Spleen (tissue), 11 donors: ENCODE measurements at regions not wholly inside any gene's neighbourhood (a gene's known extent, or its start where the extent isn't known, plus 50 kb on each side); places are given as distances from the start of the nearest gene placed in this dataset.
"Not testable (repeated sequence)": the region's sequence is repeated elsewhere in the genome, so short reads cannot be mapped to it uniquely, and the experiment has no call there.

Experiments used
- DNase-seq: peaks from one replicate; pipeline ENCODE4 v3.0.0-alpha.2; 2020
- H3K27ac ChIP-seq, 8 donors: fragments of 200-600 bp; sonication (generic) in 7 of 8; 1 replicate in 4 of 8; 2 replicates in 4 of 8; pipeline versions ENCODE4 v1.5.0 to v1.8.0; 2016 to 2021; ENCODE audit warnings: inconsistent platforms in 4 of 8, mild to moderate bottlenecking in 4 of 8, moderate library complexity in 1 of 8
- H3K27me3 ChIP-seq, 7 donors: fragments of 200-600 bp; sonication (generic) in 6 of 7; replicated peaks in 1 of 7; 1 replicate in 4 of 7; 2 replicates in 3 of 7; pipeline versions ENCODE4 v1.5.0 to v1.8.0; 2016 to 2021; ENCODE audit warnings: inconsistent platforms in 3 of 7, mild to moderate bottlenecking in 1 of 7
- H3K36me3 ChIP-seq, 6 donors: fragments of 200-600 bp; sonication (generic) in 5 of 6; 1 replicate in 4 of 6; 2 replicates in 2 of 6; pipeline versions ENCODE4 v1.5.0 to v1.8.0; 2016 to 2021; ENCODE audit warnings: inconsistent platforms in 2 of 6
- H3K4me1 ChIP-seq, 6 donors: fragments of 200-600 bp; sonication (generic) in 5 of 6; 1 replicate in 3 of 6; 2 replicates in 3 of 6; pipeline versions ENCODE4 v1.5.0 to v1.8.0; 2016 to 2021; ENCODE audit warnings: inconsistent platforms in 3 of 6
- H3K4me3 ChIP-seq, 8 donors: fragments of 200-600 bp; sonication (generic) in 7 of 8; 1 replicate in 4 of 8; 2 replicates in 4 of 8; pipeline versions ENCODE4 v1.5.0 to v1.8.0; 2016 to 2021; ENCODE audit warnings: inconsistent platforms in 4 of 8, mild to moderate bottlenecking in 4 of 8, moderate library complexity in 2 of 8
- H3K9me3 ChIP-seq, 8 donors: fragments of 200-600 bp; sonication (generic) in 7 of 8; 1 replicate in 4 of 8; 2 replicates in 4 of 8; pipeline versions ENCODE4 v1.5.0 to v1.8.0; 2016 to 2021; ENCODE audit warnings: inconsistent platforms in 4 of 8
- CTCF ChIP-seq, 11 experiments: fragments of 200-600 bp in 7 of 11; fragments of 450-650 bp in 4 of 11; sonication (generic) in 4 of 11; IDR thresholded peaks in 8 of 11; conservative IDR thresholded peaks in 3 of 11; 1 replicate in 7 of 11; 2 replicates in 4 of 11; pipeline versions ENCODE4 v1.4.0 to v1.8.0; 2016 to 2021; ENCODE audit warnings: antibody characterized with exemption in 11 of 11, inconsistent platforms in 4 of 11, mild to moderate bottlenecking in 1 of 11
- POLR2A ChIP-seq, 3 donors: fragments of 450-650 bp; IDR thresholded peaks; one replicate each; pipeline ENCODE4 v1.5.1; 2017; ENCODE audit warnings: antibody characterized with exemption in 3 of 3, mild to moderate bottlenecking in 1 of 3
- POLR2AphosphoS5 ChIP-seq, 3 donors: sonication (generic); formaldehyde crosslinking; IDR thresholded peaks; one replicate each; pipeline ENCODE4 v1.5.1; 2017; ENCODE audit warnings: antibody characterized with exemption in 3 of 3
- WGBS, 5 donors: extraction: QIAGEN DNeasy Blood & Tissue Kit in 3 of 5; methylation state at CpG; one replicate each; pipeline versions ENCODE4 v1.1.5 to v1.1.7; 2013 to 2018; 5-methylcytosine and 5-hydroxymethylcytosine counted together
- intact Hi-C: fragments of 100-400 bp; cut with DNase I; formaldehyde crosslinking; loops from one replicate; pipeline ENCODE4 v1.15.0; 2023; ENCODE audit warnings: low total_unique reads
- donor health status: healthy with polysubstance abuse.
- donor health status: DM: no; HTN: no; CAD: no; lungs with moderate emphysema.
- donor health status: DM: no; HTN: no; CAD: no.
- donor health status: Bipolar disorder and iron deficiency.
- donor health status: healthy.
- donor health status: DM: no; HTN: no; CAD: no.
- donor health status: DM: yes; HTN: yes; CAD: no.

DNA sequence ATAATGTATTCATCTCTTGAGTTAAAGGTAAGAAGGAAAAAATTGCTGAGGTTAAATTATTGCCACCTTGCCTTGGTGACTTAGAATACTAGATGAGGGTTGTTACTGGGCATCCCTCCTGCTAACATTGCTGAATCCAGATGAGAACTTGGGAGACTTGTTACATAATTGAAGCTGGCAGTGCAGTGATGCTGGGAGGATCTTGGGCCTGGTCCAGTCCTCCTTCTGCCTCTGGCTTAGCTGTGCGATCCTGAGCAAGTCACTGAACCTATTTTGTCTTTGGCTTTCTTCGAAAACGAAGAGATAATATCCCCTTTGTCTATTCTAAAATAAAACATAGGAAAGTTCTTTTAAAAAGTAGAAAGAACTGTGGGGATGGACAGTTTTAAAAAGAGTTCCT is 244.9 kb upstream of the NRIP1 start:
- TF ChIP-seq CTCF (IDR thresholded peaks at IDR 0.05 in 8 of 11, conservative IDR thresholded peaks at IDR 0.05 in 3 of 11) (no peak), POLR2AphosphoS5 (IDR thresholded peaks at IDR 0.05) (no peak), POLR2A (IDR thresholded peaks at IDR 0.05) (no peak)

GRCh38 chr21:15311510-15311909 is 246.7 kb upstream of the NRIP1 start:
- Histone ChIP-seq H3K4me1 (no peaks in the 10 kb centered on the region), H3K36me3 (no peaks in the 10 kb centered on the region), H3K27ac (no peak overlapping the region), H3K9me3 (no peaks in the 10 kb centered on the region), H3K4me3 (no peak overlapping the region), H3K27me3 (no peaks in the 10 kb centered on the region)
- DNase-seq: no peak
- intact Hi-C loops: no loop called here
- TF ChIP-seq POLR2AphosphoS5 (IDR thresholded peaks at IDR 0.05): no peak
- no peak for TF ChIP-seq CTCF (IDR thresholded peaks at IDR 0.05 in 8 of 11, conservative IDR thresholded peaks at IDR 0.05 in 3 of 11)
- no peak for TF ChIP-seq POLR2A (IDR thresholded peaks at IDR 0.05)

More for the DNA sequence above, 244.9 kb upstream of the NRIP1 start:
- Histone ChIP-seq H3K27ac (no peak overlapping the region), H3K4me3 (no peak overlapping the region), H3K36me3 (no peaks in the 10 kb centered on the region), H3K27me3 (no peaks in the 10 kb centered on the region), H3K4me1 (no peaks in the 10 kb centered on the region), H3K9me3 (no peaks in the 10 kb centered on the region)
- no peak for DNase-seq
- 80 to 93% (median 82%) methylated on average over 3 of the region's 3 CpGs for WGBS, 5 donors
- intact Hi-C loops: no loop called here

DNA sequence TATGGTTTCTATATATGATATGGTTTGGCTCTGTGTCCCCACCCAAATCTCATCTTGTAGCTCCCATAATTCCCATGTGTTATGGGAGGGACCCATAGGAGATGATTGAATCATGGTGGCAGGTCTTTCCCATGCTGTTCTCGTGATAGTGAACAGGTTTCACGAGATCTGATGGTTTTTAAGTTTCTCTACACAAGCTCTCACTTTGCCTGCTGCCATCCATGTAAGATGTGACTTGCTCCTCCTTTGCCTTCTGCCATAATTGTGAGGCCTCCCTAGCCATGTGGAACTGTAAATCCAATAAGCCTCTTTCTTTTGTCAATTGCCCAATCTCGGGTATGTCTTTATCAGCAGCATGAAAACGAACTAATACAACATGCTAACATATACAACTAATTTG is 252.2 kb upstream of the NRIP1 start:
- intact Hi-C loops, H3K27ac ChIP-seq, DNase-seq, H3K4me1 ChIP-seq, H3K9me3 ChIP-seq, H3K36me3 ChIP-seq, H3K27me3 ChIP-seq, H3K4me3 ChIP-seq: not testable (repeated sequence)
- 78 to 95% (median 91%) methylated on average over 4 of the region's 4 CpGs for WGBS, 5 donors

DNA sequence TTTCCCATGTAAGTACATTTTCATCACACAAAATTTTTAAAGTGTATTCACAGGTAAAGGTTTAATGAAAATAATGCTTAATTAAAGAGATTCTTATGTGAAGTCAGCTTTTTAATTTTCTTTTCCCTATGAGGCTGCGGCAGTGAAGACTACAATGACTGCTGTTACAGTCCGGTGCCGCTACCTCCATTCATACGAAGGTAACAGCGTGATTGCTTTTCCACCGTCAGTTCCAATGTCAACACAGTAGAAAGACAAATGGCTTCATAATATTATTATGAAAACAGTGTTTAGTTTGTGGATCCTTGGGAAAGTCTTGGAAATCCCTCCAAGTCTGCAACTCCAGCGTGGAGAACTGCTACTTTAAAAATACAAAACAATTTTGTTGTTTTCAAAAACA is 254.9 kb upstream of the NRIP1 start:
- Histone ChIP-seq H3K27me3 (no peaks in the 10 kb centered on the region), H3K36me3 (no peaks in the 10 kb centered on the region), H3K9me3 (no peaks in the 10 kb centered on the region), H3K4me3 (no peak overlapping the region), H3K4me1 (no peaks in the 10 kb centered on the region), H3K27ac (no peak overlapping the region)
- TF ChIP-seq POLR2AphosphoS5 (IDR thresholded peaks at IDR 0.05) (no peak), CTCF (IDR thresholded peaks at IDR 0.05 in 8 of 11, conservative IDR thresholded peaks at IDR 0.05 in 3 of 11) (no peak), POLR2A (IDR thresholded peaks at IDR 0.05) (no peak)
- 92 to 96% (median 95%) methylated on average over 7 of the region's 7 CpGs for WGBS, 5 donors
- intact Hi-C loops: no loop called here
- no peak for DNase-seq

- H3K9me3 ChIP-seq: peaks cover 0 to 13% (median 9%) of the 10 kb centered on the region in 8 donors
- TF ChIP-seq POLR2AphosphoS5 (IDR thresholded peaks at IDR 0.05): no peak
- no peak for TF ChIP-seq POLR2A (IDR thresholded peaks at IDR 0.05)
- TF ChIP-seq CTCF (IDR thresholded peaks at IDR 0.05 in 8 of 11, conservative IDR thresholded peaks at IDR 0.05 in 3 of 11): no peak
- no peak overlapping the region for H3K4me3 ChIP-seq
- H3K36me3 ChIP-seq: no peaks in the 10 kb centered on the region
- no peaks in the 10 kb centered on the region for H3K4me1 ChIP-seq
- 59 to 81% (median 72%) methylated on average over 2 of the region's 2 CpGs for WGBS, 5 donors
- DNase-seq: no peak
- no peaks in the 10 kb centered on the region for H3K27me3 ChIP-seq
- intact Hi-C loops: no loop called here
- H3K27ac ChIP-seq: no peak overlapping the region
Observed at GRCh38 chr21:15324542-15324941, 259.7 kb upstream of the NRIP1 start.
